ENCODE measurements at regions not wholly inside any gene's neighbourhood (a gene's known extent, or its start where the extent isn't known, plus 50 kb on each side); places are given as distances from the start of the nearest gene placed in this dataset.

DNA sequence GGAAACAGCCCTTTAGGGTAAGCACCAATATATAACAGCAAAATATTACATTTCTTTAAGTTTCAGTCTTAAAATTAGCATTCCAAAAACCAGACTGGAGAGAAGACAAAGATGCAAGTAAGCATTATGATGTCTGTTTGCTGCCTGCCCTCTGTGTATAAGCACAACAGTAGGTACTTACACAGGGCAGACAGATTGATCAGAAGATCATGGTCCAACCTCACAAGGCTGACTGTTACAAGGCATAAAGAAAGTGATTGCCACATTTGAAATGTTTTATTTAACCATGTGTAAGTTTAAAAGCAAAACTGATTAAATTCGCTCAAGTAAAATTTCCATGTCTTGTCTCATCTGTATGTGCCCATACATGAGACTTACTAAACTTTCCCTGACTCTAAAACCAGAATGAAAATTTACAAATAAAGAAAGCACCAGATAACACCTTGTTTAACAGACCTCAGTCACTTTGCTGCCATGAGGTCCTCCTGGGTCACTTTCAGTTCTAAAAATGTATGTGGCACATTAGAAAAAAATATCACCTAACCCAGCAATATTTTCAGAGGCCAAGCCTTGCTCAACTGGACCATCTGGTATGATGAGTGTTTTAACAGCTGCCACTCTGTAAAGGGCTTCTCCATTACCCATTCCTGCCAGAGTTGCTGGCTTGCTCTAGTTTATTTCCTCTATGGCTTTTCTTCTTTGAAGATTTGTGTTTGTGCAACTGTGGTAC, 297.0 kb downstream of the RBM26 start:
- TF ChIP-seq, protein P1, sequence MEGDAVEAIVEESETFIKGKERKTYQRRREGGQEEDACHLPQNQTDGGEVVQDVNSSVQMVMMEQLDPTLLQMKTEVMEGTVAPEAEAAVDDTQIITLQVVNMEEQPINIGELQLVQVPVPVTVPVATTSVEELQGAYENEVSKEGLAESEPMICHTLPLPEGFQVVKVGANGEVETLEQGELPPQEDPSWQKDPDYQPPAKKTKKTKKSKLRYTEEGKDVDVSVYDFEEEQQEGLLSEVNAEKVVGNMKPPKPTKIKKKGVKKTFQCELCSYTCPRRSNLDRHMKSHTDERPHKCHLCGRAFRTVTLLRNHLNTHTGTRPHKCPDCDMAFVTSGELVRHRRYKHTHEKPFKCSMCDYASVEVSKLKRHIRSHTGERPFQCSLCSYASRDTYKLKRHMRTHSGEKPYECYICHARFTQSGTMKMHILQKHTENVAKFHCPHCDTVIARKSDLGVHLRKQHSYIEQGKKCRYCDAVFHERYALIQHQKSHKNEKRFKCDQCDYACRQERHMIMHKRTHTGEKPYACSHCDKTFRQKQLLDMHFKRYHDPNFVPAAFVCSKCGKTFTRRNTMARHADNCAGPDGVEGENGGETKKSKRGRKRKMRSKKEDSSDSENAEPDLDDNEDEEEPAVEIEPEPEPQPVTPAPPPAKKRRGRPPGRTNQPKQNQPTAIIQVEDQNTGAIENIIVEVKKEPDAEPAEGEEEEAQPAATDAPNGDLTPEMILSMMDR (IDR thresholded peaks at IDR 0.05), result no peak
- no peak for TF ChIP-seq NFE2L1 (CRISPR knock-in tag; IDR thresholded peaks at IDR 0.05)
- no peak for TF ChIP-seq FOXK1 (CRISPR knock-in tag; IDR thresholded peaks at IDR 0.05)
- TF ChIP-seq, protein P2, sequence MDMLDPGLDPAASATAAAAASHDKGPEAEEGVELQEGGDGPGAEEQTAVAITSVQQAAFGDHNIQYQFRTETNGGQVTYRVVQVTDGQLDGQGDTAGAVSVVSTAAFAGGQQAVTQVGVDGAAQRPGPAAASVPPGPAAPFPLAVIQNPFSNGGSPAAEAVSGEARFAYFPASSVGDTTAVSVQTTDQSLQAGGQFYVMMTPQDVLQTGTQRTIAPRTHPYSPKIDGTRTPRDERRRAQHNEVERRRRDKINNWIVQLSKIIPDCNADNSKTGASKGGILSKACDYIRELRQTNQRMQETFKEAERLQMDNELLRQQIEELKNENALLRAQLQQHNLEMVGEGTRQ (CRISPR knock-in tag; IDR thresholded peaks at IDR 0.05), result no peak
- no peak for TF ChIP-seq TEAD1 (CRISPR knock-in tag; IDR thresholded peaks at IDR 0.05)
- TF ChIP-seq ZNF138 (CRISPR knock-in tag; conservative IDR thresholded peaks at IDR 0.05), result no peak
- TF ChIP-seq, protein P3, sequence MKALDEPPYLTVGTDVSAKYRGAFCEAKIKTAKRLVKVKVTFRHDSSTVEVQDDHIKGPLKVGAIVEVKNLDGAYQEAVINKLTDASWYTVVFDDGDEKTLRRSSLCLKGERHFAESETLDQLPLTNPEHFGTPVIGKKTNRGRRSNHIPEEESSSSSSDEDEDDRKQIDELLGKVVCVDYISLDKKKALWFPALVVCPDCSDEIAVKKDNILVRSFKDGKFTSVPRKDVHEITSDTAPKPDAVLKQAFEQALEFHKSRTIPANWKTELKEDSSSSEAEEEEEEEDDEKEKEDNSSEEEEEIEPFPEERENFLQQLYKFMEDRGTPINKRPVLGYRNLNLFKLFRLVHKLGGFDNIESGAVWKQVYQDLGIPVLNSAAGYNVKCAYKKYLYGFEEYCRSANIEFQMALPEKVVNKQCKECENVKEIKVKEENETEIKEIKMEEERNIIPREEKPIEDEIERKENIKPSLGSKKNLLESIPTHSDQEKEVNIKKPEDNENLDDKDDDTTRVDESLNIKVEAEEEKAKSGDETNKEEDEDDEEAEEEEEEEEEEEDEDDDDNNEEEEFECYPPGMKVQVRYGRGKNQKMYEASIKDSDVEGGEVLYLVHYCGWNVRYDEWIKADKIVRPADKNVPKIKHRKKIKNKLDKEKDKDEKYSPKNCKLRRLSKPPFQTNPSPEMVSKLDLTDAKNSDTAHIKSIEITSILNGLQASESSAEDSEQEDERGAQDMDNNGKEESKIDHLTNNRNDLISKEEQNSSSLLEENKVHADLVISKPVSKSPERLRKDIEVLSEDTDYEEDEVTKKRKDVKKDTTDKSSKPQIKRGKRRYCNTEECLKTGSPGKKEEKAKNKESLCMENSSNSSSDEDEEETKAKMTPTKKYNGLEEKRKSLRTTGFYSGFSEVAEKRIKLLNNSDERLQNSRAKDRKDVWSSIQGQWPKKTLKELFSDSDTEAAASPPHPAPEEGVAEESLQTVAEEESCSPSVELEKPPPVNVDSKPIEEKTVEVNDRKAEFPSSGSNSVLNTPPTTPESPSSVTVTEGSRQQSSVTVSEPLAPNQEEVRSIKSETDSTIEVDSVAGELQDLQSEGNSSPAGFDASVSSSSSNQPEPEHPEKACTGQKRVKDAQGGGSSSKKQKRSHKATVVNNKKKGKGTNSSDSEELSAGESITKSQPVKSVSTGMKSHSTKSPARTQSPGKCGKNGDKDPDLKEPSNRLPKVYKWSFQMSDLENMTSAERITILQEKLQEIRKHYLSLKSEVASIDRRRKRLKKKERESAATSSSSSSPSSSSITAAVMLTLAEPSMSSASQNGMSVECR (CRISPR knock-in tag; IDR thresholded peaks at IDR 0.05; ENCODE audit: borderline replicate concordance), result no peak
- no peak for TF ChIP-seq ETV6 (CRISPR knock-in tag; IDR thresholded peaks at IDR 0.05)
- TF ChIP-seq EMX1 (CRISPR knock-in tag; IDR thresholded peaks at IDR 0.05), result no peak
- TF ChIP-seq, protein P4, sequence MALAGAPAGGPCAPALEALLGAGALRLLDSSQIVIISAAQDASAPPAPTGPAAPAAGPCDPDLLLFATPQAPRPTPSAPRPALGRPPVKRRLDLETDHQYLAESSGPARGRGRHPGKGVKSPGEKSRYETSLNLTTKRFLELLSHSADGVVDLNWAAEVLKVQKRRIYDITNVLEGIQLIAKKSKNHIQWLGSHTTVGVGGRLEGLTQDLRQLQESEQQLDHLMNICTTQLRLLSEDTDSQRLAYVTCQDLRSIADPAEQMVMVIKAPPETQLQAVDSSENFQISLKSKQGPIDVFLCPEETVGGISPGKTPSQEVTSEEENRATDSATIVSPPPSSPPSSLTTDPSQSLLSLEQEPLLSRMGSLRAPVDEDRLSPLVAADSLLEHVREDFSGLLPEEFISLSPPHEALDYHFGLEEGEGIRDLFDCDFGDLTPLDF (CRISPR knock-in tag; IDR thresholded peaks at IDR 0.05), result no peak
